RKO (cell line): ENCODE measurements at regions not wholly inside any gene's neighbourhood (a gene's known extent, or its start where the extent isn't known, plus 50 kb on each side); places are given as distances from the start of the nearest gene placed in this dataset.
"Not testable (repeated sequence)": the region's sequence is repeated elsewhere in the genome, so short reads cannot be mapped to it uniquely, and the experiment has no call there.

Source experiments
- DNase-seq: peaks from one replicate; pipeline ENCODE4 v3.0.0-alpha.2; 2016; ENCODE audit warnings: low spot score

GRCh38 chr13:87206708-87207107, 464.5 kb upstream of the SLITRK5 start:
- no peak for DNase-seq

GRCh38 chr13:87207280-87208003, 463.7 kb upstream of the SLITRK5 start:
- DNase-seq, result no peak

- no peak for DNase-seq
These were observed 462.5 kb upstream of the SLITRK5 start for GRCh38 chr13:87208636-87209035.

GRCh38 chr13:87234981-87235380, 436.2 kb upstream of the SLITRK5 start:
- DNase-seq, result no peak

GRCh38 chr13:87235621-87236020, 435.6 kb upstream of the SLITRK5 start:
- DNase-seq, result no peak

- DNase-seq, result no peak
These were observed 426.8 kb upstream of the SLITRK5 start for GRCh38 chr13:87244256-87244890.

- DNase-seq, result not testable (repeated sequence)
These were observed 421.3 kb upstream of the SLITRK5 start for GRCh38 chr13:87249847-87250246.

GRCh38 chr13:87255394-87255793, 415.8 kb upstream of the SLITRK5 start:
- no peak for DNase-seq

- DNase-seq, result peak; percentile 31
These were observed 411.6 kb upstream of the SLITRK5 start for GRCh38 chr13:87259479-87260083.

GRCh38 chr13:87274209-87274819, 396.9 kb upstream of the SLITRK5 start:
- DNase-seq, result peak; percentile 63

- DNase-seq, result no peak
These were observed 391.0 kb upstream of the SLITRK5 start for GRCh38 chr13:87280139-87280538.

GRCh38 chr13:87287721-87288120, 383.4 kb upstream of the SLITRK5 start:
- DNase-seq, result no peak

- no peak for DNase-seq
These were observed 375.5 kb upstream of the SLITRK5 start for GRCh38 chr13:87295636-87296035.

GRCh38 chr13:87302034-87302433, 369.1 kb upstream of the SLITRK5 start:
- no peak for DNase-seq

- DNase-seq, result no peak
These were observed 368.2 kb upstream of the SLITRK5 start for GRCh38 chr13:87302931-87303330.

- no peak for DNase-seq
These were observed 360.0 kb upstream of the SLITRK5 start for GRCh38 chr13:87311165-87311564.

- DNase-seq, result no peak
These were observed 356.3 kb upstream of the SLITRK5 start for GRCh38 chr13:87314822-87315221.

- no peak for DNase-seq
These were observed 348.8 kb upstream of the SLITRK5 start for GRCh38 chr13:87322386-87322785.

GRCh38 chr13:87324558-87324957, 346.6 kb upstream of the SLITRK5 start:
- no peak for DNase-seq

- DNase-seq, result no peak
These were observed 340.0 kb upstream of the SLITRK5 start for GRCh38 chr13:87331178-87331577.

- no peak for DNase-seq
These were observed 337.6 kb upstream of the SLITRK5 start for GRCh38 chr13:87333599-87333998.

GRCh38 chr13:87334176-87334575, 337.0 kb upstream of the SLITRK5 start:
- DNase-seq, result no peak

- DNase-seq, result not testable (repeated sequence)
These were observed 334.8 kb upstream of the SLITRK5 start for GRCh38 chr13:87336346-87336889.
